ENCODE measurements at regions not wholly inside any gene's neighbourhood (a gene's known extent, or its start where the extent isn't known, plus 50 kb on each side); places are given as distances from the start of the nearest gene placed in this dataset.

DNA sequence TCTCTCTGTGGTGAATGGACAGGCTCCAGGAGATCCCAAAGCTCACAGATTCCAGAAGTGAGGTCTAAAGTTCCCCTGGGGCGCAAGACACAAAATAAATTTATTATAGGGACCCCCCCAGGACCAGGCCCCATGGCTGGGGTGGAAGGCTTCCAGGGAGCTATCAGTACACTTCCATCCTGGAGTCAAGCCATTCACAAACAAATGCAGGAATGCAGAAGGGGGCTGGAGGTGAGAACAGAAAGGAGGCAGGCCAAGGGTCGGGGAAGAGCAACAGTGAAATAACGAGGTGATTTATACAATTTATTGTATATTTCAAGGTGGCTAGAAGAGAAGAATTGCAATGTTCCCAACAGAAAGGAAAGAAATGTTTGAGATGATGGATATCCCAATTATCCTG is 126.9 kb downstream of the LY86 start (continued):
- TF ChIP-seq ZNF592 (IDR thresholded peaks at IDR 0.05) (no peak), HSF4 (CRISPR knock-in tag; IDR thresholded peaks at IDR 0.05; ENCODE audit: borderline replicate concordance) (no peak), TGIF2 (CRISPR knock-in tag; IDR thresholded peaks at IDR 0.05) (no peak)

DNA sequence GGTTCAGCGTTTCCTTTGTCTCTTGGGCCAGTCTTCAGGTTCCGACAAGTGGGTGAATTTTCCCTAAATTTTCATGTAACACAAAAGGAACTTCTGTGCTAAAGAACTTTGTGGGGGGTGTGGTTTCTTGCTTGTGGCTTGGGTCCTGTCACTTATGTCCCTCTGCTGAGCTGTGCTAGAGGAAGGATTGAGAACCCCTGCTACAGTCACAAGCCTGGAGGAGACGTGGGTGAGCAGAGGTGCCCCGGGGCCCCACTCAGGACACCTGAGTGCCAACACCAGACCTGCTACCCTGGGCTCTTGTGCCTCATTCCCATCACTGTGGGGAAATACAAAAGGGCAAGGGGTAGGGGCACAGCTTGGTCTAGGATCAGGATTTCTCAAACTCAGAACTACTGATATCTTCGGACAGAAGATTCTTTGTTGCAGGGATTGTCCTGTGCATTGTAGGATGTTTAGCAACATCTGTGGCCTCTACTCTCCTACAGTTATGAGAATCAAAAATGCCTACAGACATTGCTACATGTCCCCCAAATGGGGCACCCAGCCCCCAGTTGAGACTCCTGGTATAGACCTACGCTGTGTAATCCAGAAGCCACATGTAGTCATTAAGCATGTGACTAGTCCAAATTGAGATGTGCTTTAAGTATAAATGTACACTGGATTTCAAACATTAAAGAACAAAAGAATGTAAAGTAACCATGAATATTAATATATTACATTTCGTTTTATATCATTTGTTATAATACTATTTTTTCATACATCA is 128.7 kb downstream of the LY86 start:
- DNase-seq (ENCODE audit: extremely low read depth in 1 of 4, low spot score in 3 of 4) (no peak), ATAC-seq (no peak), FAIRE-seq (no peak)
- Histone ChIP-seq H3K79me2 (ENCODE audit: control insufficient read depth, insufficient read depth, low read length) (no peaks in the 10 kb centered on the region), H3K4me3 (no peak overlapping the region), H4K20me1 (replicated peaks; ENCODE audit: control insufficient read depth, insufficient read depth, low read length) (no peaks in the 10 kb centered on the region), H3K27me3 (ENCODE audit: control insufficient read depth in 2 of 2, insufficient read depth in 2 of 2, low read length in 2 of 2) (no peaks in the 10 kb centered on the region), H3K9me3 (replicated peaks; ENCODE audit: control insufficient read depth, insufficient read depth, low read depth, low read length) (no peaks in the 10 kb centered on the region), H3K9me1 (ENCODE audit: control insufficient read depth, insufficient read depth, low read length) (no peaks in the 10 kb centered on the region), H3K36me3 (ENCODE audit: control insufficient read depth, insufficient read depth, low read length) (no peaks in the 10 kb centered on the region), H3K4me2 (ENCODE audit: insufficient read depth, low read length) (no peak overlapping the region), H2AFZ (ENCODE audit: low read depth, low read length) (no peak overlapping the region), H3K27ac (ENCODE audit: extremely low read depth, low read depth, low read length) (no peak overlapping the region), H3K4me1 (replicated peaks in 1 of 2; ENCODE audit: control insufficient read depth in 2 of 2, insufficient read depth in 2 of 2, low read length in 2 of 2) (peaks cover 15% of the 10 kb centered on the region in 2 experiments), H3K9ac (ENCODE audit: insufficient read depth in 1 of 2, low read depth in 2 of 2, low read length in 2 of 2) (no peak overlapping the region)
- ChIA-PET POLR2A (no interaction called here), CTCF (ENCODE audit: low intra/inter-chr PET ratio) (no interaction called here)
- 57% methylated on average over 7 of the region's 7 CpGs for WGBS (ENCODE audit: insufficient coverage, low coverage, missing lambda C conversion rate)
- no TSS peak for BruUV-seq (replicated peaks)
- intact Hi-C loops (cut with micrococcal nuclease) (no loop called here), in situ Hi-C loops (cut with MboI) (no loop called here)
- TF ChIP-seq MEF2D (tag; conservative IDR thresholded peaks at IDR 0.05; ENCODE audit: low read depth) (no peak), HEY1 (CRISPR knock-in tag; IDR thresholded peaks at IDR 0.05; ENCODE audit: borderline replicate concordance) (no peak), ATF7 (IDR thresholded peaks at IDR 0.05) (no peak), TRIM25 (IDR thresholded peaks at IDR 0.05; ENCODE audit: borderline replicate concordance) (no peak)
- TF ChIP-seq, protein P1, sequence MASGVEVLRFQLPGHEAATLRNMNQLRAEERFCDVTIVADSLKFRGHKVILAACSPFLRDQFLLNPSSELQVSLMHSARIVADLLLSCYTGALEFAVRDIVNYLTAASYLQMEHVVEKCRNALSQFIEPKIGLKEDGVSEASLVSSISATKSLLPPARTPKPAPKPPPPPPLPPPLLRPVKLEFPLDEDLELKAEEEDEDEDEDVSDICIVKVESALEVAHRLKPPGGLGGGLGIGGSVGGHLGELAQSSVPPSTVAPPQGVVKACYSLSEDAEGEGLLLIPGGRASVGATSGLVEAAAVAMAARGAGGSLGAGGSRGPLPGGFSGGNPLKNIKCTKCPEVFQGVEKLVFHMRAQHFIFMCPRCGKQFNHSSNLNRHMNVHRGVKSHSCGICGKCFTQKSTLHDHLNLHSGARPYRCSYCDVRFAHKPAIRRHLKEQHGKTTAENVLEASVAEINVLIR (CRISPR knock-in tag; IDR thresholded peaks at IDR 0.05): no peak

Measured in K562 (cell line).